HepG2 (cell line): ENCODE measurements at regions not wholly inside any gene's neighbourhood (a gene's known extent, or its start where the extent isn't known, plus 50 kb on each side); places are given as distances from the start of the nearest gene placed in this dataset.
A peak's percentile ranks its signal among the peaks of the same experiment; 100 is the strongest.

Source experiments
- ATAC-seq: fragments of 200-7000 bp; cut with Tn5 transposase; 3 replicates; pipeline ENCODE4 v1.9.1; 2020; ENCODE audit warnings: mild to moderate bottlenecking, moderate library complexity
- BruUV-seq: library from RNA; stranded (reverse); fragments of 400-500 nt; replicated peaks from 2 replicates; lab custom pipeline; 2021; lab: Mats Ljungman, UMichigan
- CTCF ChIA-PET: fragments of 300-600 bp; formaldehyde crosslinking; extraction: SDS; loops from one replicate; lab custom pipeline; 2021; ENCODE audit warnings: low total read pairs, inconsistent platforms, low intra/inter-chr PET ratio; lab: Yijun Ruan, JAX
- POLR2A ChIA-PET: fragments of 350-600 bp; sonication (Branson Sonifier 250); formaldehyde crosslinking; loops from one replicate; lab custom pipeline; 2020; ENCODE audit warnings: antibody characterized with exemption, inconsistent platforms; lab: Yijun Ruan, JAX
- DNase-seq: peaks from one replicate; pipeline ENCODE4 v3.0.0-alpha.2; 2015; ENCODE audit warnings: low spot score
- FAIRE-seq: peaks from 3 replicates; lab custom pipeline; 2011; peaks lifted over from hg19 to GRCh38; lab: Jason Lieb, UNC
- H2AFZ ChIP-seq: one replicate; pipeline ENCODE4 v1.6.1; 2011; ENCODE audit warnings: low read length, inconsistent platforms
- H3K27ac ChIP-seq: fragments of 300-600 bp; 3 replicates; pipeline ENCODE4 v1.8.0; 2011; ENCODE audit warnings: mixed run types, mild to moderate bottlenecking, mixed read lengths, low read length, inconsistent platforms; ENCODE audit not compliant: insufficient read depth; ENCODE audit errors: extremely low read length
- H3K27me3 ChIP-seq, 2 experiments: fragments of 200-600 bp in 1 of 2; 2 replicates in 1 of 2; 3 replicates in 1 of 2; pipeline versions ENCODE4 v1.6.0 to v1.8.0; 2011; ENCODE audit warnings: low read length in 2 of 2, mild to moderate bottlenecking in 2 of 2, moderate library complexity in 2 of 2, inconsistent platforms in 1 of 2; ENCODE audit not compliant: insufficient read depth in 2 of 2, control insufficient read depth in 1 of 2
- H3K36me3 ChIP-seq, 2 experiments: fragments of 200-600 bp in 1 of 2; replicated peaks in 1 of 2; 2 replicates in 1 of 2; 3 replicates in 1 of 2; pipeline versions ENCODE4 v1.5.1 to v1.8.0; 2011; ENCODE audit warnings: low read length in 2 of 2, inconsistent platforms in 1 of 2; ENCODE audit not compliant: insufficient read depth in 2 of 2, control insufficient read depth in 1 of 2
- H3K4me1 ChIP-seq: 2 replicates; pipeline ENCODE4 v1.5.1; 2012; ENCODE audit warnings: low read length, inconsistent platforms; ENCODE audit not compliant: insufficient read depth
- H3K4me2 ChIP-seq: 2 replicates; pipeline ENCODE4 v1.6.0; 2011; ENCODE audit warnings: low read depth, low read length, inconsistent platforms
- H3K4me3 ChIP-seq, 3 experiments: fragments of 200-600 bp in 1 of 3; sonication (generic), shearing (Covaris generic) in 1 of 3; replicated peaks in 1 of 3; 2 replicates each; pipeline ENCODE4 v1.5.1; 2011 to 2016; ENCODE audit warnings: low read length in 3 of 3, inconsistent platforms in 2 of 3, low read depth in 2 of 3, mild to moderate bottlenecking in 2 of 3, control low read depth in 1 of 3, mixed read lengths in 1 of 3; ENCODE audit not compliant: insufficient read depth in 1 of 3
- H3K79me2 ChIP-seq: one replicate; pipeline ENCODE4 v1.6.1; 2011; ENCODE audit warnings: low read length, inconsistent platforms; ENCODE audit not compliant: insufficient read depth
- H3K9ac ChIP-seq: 2 replicates; pipeline ENCODE4 v1.6.0; 2011; ENCODE audit warnings: mild to moderate bottlenecking, low read depth, low read length, inconsistent platforms; ENCODE audit not compliant: insufficient read depth
- H3K9me3 ChIP-seq: 2 replicates; pipeline ENCODE4 v1.5.1; 2012; ENCODE audit warnings: mild to moderate bottlenecking, low read length
- H4K20me1 ChIP-seq: 2 replicates; pipeline ENCODE4 v1.6.0; 2011; ENCODE audit warnings: inconsistent platforms, mild to moderate bottlenecking, low read length, moderate library complexity; ENCODE audit not compliant: insufficient read depth
- CENPBD1 ChIP-seq: sonication (generic); formaldehyde crosslinking; IDR thresholded peaks from 2 replicates; pipeline ENCODE4 v1.8.0; 2022; ENCODE audit warnings: missing genetic modification reagents, low read depth, mild to moderate bottlenecking, borderline replicate concordance
- HNRNPLL ChIP-seq: fragments of 200-400 bp; formaldehyde crosslinking; IDR thresholded peaks from 2 replicates; pipeline ENCODE4 v1.6.1; 2017; ENCODE audit warnings: mild to moderate bottlenecking, low read depth, low read length; ENCODE audit not compliant: poor library complexity, severe bottlenecking
- IRF9 ChIP-seq: sonication (generic); formaldehyde crosslinking; IDR thresholded peaks from 2 replicates; pipeline ENCODE4 v1.8.0; 2022; ENCODE audit warnings: missing genetic modification reagents, mild to moderate bottlenecking, borderline replicate concordance
- JARID2 ChIP-seq: sonication (generic); formaldehyde crosslinking; IDR thresholded peaks from 2 replicates; pipeline ENCODE4 v1.8.1; 2023; ENCODE audit warnings: missing genetic modification reagents, inconsistent platforms; ENCODE audit not compliant: insufficient replicate concordance
- MAF1 ChIP-seq: sonication (generic); formaldehyde crosslinking; IDR thresholded peaks from 2 replicates; pipeline ENCODE4 v1.5.0; 2020; ENCODE audit warnings: missing genetic modification reagents, borderline replicate concordance
- RARA ChIP-seq: IDR thresholded peaks from 2 replicates; pipeline ENCODE4 v1.6.1; 2016; ENCODE audit warnings: missing genetic modification reagents, missing compliant biosample characterization
- SCMH1 ChIP-seq: sonication (generic); formaldehyde crosslinking; IDR thresholded peaks from 2 replicates; pipeline ENCODE4 v1.9.0; 2021; ENCODE audit warnings: missing genetic modification reagents, mild to moderate bottlenecking, borderline replicate concordance
- SOX13 ChIP-seq, 3 experiments: fragments of 450-650 bp in 1 of 3; sonication (generic) in 1 of 3; formaldehyde crosslinking in 1 of 3; IDR thresholded peaks in 2 of 3; conservative IDR thresholded peaks in 1 of 3; 2 replicates each; pipeline versions ENCODE4 v1.5.0 to v1.6.1; 2016 to 2020; ENCODE audit warnings: antibody characterized with exemption in 1 of 3, mild to moderate bottlenecking in 1 of 3, missing compliant biosample characterization in 1 of 3, missing genetic modification reagents in 1 of 3, moderate library complexity in 1 of 3
- TFDP1 ChIP-seq: IDR thresholded peaks from 2 replicates; pipeline ENCODE4 v1.6.1; 2016; ENCODE audit warnings: missing compliant biosample characterization, missing genetic modification reagents, borderline replicate concordance
- YEATS4 ChIP-seq: sonication (generic); formaldehyde crosslinking; IDR thresholded peaks from 2 replicates; pipeline ENCODE4 v1.4.0; 2020; ENCODE audit warnings: missing genetic modification reagents, borderline replicate concordance
- ZNF296 ChIP-seq: sonication (generic); formaldehyde crosslinking; conservative IDR thresholded peaks from 2 replicates; pipeline ENCODE4 v1.5.0; 2020; ENCODE audit warnings: mild to moderate bottlenecking, missing genetic modification reagents
- WGBS: methylation state at CpG from one replicate; pipeline ENCODE4 v1.1.6; 2017; ENCODE audit warnings: low lambda C conversion rate; 5-methylcytosine and 5-hydroxymethylcytosine counted together
- in situ Hi-C: cut with HindIII; loops from 2 replicates; pipeline ENCODE4 v1.10.0; 2017; ENCODE audit warnings: low pct_unique_long_range_greater_than_20kb; ENCODE audit not compliant: extremely low pct_ligation_motif_present
- intact Hi-C: fragments of 100-400 bp; cut with micrococcal nuclease; formaldehyde crosslinking; loops from one replicate; pipeline ENCODE4 v1.10.0; 2022; ENCODE audit not compliant: unreplicated experiment

- TF ChIP-seq IRF9 (no peak), SOX13 (IDR thresholded peaks at IDR 0.05) (no peak), SOX13 (CRISPR knock-in tag; conservative IDR thresholded peaks at IDR 0.05 in 1 of 2, IDR thresholded peaks at IDR 0.05 in 1 of 2) (no peak), YEATS4 (CRISPR knock-in tag) (no peak), TFDP1 (no peak), ZNF296 (no peak), CENPBD1 (no peak), RARA (CRISPR knock-in tag) (no peak), MAF1 (CRISPR knock-in tag) (no peak)
Measured at GRCh38 chr3:86794361-86795065, 196.4 kb downstream of the VGLL3 start (continued).

GRCh38 chr3:86793786-86794185 is 197.2 kb downstream of the VGLL3 start:
- no peaks in the 10 kb centered on the region for H3K4me1 ChIP-seq
- H3K27me3 ChIP-seq: no peaks in the 10 kb centered on the region
- POLR2A ChIA-PET: no interaction called here
- intact Hi-C loops (no loop called here), in situ Hi-C loops (no loop called here)
- no peak overlapping the region for H3K9ac ChIP-seq
- 7% methylated on average over 1 of the region's 1 CpG for WGBS
- FAIRE-seq: no peak
- H3K4me3 ChIP-seq: no peak overlapping the region
- H2AFZ ChIP-seq: no peak overlapping the region
- H3K27ac ChIP-seq: no peak overlapping the region
- H3K36me3 ChIP-seq: no peaks in the 10 kb centered on the region
- CTCF ChIA-PET: no interaction called here
- no peak overlapping the region for H3K4me2 ChIP-seq
- H4K20me1 ChIP-seq: no peaks in the 10 kb centered on the region
- no peak for ATAC-seq
- BruUV-seq: no TSS peak
- no peaks in the 10 kb centered on the region for H3K79me2 ChIP-seq
- H3K9me3 ChIP-seq: no peaks in the 10 kb centered on the region
- DNase-seq: peak; percentile 3
- TF ChIP-seq SCMH1 (CRISPR knock-in tag) (no peak), JARID2 (CRISPR knock-in tag) (no peak), HNRNPLL (no peak)
